HG02588 (cell line): ENCODE measurements at regions not wholly inside any gene's neighbourhood (a gene's known extent, or its start where the extent isn't known, plus 50 kb on each side); places are given as distances from the start of the nearest gene placed in this dataset.

ENCODE experiments used
- ATAC-seq: cut with Tn5 transposase; IDR thresholded peaks from one replicate; pipeline ENCODE4 v1.9.1; 2021; ENCODE audit warnings: mild to moderate bottlenecking, moderate library complexity; ENCODE audit not compliant: unreplicated experiment

DNA sequence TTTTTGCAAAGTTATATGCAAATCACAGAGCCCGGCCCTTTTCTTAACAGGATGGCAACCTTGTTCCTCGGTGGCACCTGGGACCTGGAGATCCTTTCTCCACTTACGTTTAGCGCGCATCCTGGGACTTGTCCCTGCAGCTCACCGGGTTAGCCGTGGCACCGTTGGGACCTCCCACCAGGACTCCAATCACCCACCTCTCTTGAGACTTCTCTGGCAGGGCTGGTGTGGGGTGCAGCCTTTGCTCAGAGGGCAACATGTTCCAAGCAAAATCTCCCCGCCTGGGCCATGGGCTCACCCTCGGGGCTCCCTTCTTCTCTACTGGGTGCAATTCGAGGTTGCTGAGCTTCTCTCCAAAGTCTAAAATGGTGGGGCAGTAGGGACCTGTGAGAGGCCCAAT lies 211.9 kb upstream of the UMPS start:
- ATAC-seq: no peak

DNA sequence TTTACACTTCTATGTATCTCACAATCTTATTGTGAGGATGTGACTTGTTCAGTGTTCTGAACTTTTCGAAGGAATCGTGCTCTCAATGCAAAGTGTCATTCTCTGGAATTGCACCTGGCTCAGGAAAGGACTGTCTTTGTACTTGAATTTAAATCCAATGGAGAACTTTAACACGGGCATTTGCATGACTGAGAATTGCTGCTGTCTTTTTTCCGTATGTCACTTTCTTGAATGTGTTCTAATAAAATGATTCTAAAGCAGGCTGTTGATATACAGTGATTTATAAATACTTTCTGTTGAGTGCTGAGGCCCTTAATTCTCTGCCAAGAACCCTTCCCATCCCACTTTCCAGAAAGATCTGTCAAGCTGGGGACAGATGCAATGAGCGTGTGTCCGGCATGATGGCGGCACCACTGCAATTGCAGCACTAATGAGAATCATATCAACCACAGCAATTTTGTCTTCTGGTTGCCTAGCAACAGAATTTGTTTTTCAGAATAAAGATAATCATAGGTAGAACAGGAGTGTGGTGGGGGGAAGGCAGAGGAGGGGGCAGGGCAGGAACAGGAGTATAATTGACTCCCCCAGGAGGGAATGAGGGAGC lies 210.6 kb upstream of the UMPS start:
- ATAC-seq: no peak

DNA sequence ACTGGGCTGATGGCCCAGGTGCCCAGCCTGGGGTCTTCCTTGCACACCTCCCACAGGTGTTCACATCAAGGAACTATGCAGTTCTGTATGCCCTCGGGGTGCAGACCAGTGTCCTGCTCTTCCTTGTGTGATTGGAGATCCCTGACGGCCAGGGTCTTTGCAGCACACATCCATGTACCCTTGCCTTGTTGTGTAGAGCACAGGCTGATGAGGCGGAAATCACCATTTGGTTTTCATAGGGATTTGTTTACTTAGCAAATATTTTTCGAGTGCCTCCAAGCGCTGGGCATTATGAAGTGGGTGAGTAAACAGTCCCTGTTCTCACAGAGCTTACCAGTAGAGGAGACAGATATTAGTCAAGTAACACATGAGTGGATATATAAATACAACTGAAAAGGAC lies 209.3 kb upstream of the UMPS start:
- no peak for ATAC-seq

DNA sequence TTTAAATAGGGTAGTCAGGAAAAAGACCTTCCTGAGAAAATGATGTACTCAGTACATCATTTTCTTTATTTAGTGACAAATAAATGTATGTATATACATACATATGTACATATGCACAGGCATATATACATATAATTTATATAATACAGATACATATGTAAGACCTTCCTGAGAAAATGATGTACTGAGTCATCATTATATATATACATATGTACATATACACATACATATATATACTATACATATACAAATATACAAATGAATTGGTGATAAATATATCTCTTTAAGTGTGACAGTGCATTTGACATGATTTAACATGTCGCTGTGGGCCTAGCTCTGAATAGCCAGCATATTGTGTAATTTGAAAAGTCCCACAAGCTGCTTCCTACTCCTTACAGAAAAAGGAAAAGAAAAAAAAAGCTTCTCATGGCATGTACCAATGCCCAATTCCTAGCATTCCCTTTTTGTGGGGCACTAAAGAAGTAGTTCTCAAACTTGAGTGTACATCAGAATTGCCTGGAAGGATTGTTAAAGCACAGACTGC lies 208.1 kb upstream of the UMPS start:
- ATAC-seq: no peak

DNA sequence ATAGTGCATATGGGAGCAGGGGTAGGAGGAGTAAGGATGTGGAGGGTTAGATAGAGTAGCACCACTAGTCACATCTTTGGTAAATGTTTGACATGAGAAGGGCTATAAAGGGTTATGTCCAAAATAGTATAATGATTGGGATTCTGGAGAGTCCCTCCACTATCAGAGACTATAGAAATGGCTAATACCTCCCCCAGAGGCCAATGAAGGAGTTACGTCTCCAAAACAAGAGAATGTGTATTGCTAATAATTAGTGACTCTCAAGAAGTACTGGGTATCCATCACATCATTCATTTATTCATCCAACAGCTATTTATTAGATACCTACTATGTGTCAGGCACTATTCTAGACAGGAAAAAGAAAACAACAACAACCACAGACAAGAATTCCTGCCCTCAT lies 203.7 kb upstream of the UMPS start:
- ATAC-seq: no peak

DNA sequence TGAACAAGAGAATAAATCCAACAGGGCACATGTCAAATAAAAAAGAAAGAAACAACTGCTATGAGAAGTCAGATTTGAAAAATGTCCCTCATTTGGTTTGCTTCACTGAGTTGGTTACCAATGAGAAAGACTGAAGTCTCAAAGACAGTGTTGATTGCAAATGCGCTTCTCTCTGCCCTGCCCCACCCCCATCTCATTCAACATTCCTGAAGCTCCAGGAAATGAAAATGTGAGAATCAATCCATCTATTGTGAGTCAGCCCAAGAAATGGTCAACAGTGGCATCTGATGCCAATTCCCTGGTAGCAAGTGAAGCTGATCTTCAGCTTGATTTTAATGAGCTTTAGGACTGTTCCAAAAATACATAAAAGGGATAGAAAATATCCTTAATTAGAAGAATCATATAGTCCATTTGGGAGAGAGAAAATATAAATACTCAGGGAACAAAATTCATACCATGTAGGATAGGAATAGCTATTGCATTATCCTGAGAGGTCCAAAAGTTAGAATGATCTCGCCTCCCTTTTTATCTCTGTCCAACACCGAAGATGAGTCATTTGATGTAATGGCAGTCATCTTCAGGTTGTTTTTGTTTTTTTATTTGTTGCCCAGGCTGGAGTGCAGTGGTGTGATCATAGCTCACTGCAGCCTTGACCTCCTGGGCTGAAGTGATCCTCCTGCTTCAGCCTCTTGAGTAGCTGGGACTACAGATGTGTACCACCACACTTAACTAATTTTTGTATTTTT lies 200.3 kb upstream of the UMPS start:
- ATAC-seq: no peak

DNA sequence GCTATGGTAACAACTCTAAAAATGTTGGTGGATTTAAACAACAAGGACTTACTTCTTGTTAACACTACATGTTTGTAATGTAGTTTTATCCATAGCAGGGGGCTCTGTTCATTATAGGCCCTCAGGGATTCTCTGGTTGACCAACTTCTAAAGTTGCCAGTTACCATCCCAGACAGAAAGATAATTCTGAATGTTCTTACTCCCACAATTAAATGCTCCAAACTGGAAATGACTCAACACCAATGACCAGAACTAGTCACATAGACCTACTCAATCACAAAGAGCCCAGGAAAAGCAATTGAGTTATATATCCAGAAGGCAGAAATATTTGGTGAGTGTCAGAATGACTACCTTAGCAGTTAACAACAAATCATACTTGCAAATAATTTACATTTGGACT lies 199.3 kb upstream of the UMPS start:
- no peak for ATAC-seq

DNA sequence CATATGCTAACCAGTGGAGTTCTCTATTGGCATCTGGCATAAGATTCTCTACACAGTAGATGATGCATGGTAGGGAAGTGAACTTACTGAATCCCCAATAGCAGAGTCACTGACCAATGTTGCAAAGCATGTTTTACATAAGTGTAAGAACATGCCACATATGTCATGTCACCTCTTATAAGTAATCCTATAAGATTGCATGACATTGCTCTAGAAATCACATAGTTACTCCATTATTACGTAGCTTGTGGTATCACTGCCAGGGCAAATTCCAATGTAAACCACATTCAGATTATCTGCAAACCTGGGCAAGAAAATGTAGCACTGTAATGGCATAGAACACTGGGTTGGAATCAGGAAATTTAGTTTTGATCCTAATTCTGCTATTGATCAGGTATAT lies 198.2 kb upstream of the UMPS start:
- ATAC-seq: no peak

DNA sequence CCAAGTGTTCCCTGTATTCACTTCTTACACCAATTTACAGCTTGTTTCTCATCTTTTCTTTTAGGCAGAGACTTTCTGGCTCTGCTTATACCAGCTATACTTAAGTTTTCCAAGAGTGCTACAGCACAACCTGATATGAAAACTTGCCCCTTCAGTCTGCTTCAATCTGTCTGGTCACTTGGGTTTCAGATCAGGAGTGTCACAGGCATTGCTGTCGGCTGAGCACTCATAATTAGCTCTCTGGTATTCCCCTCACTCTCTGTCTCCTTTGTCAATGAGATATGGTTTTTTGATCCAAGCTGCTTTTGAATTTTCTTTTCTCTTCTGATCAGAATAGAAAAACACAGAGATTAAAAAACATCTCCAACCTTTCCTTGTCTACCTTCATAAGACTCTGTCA lies 194.9 kb upstream of the UMPS start:
- ATAC-seq: no peak

DNA sequence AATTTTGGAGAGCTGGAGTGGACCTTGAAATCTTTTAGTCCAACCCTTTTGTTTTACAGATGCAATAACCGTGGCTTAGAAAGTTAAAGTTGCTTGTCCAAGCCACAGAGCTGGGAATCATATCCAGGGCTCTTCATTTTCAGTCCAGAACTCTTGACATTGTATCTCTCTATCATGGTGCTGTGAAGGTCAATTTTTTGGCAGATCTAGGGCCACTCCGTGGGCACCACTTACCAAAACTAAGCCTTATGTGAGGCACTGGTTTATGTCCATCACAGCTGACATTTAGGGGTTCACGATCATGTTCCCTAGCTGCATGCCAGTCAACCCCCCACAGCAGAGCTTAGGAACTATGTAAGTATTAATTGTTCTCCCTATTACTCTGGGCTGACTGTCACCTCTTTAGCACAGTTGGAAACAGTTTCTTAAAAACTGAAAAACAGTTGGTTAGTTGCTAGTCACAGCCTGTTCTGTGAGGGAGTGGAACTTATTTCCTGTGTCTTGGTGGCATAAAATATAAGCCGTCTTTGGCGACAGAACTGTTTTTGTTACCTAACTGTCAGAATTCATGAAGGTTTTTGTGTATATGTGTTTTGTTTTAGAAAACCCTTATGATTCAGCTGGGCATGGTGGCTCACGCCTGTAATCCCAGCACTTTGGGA lies 189.6 kb upstream of the UMPS start:
- no peak for ATAC-seq

DNA sequence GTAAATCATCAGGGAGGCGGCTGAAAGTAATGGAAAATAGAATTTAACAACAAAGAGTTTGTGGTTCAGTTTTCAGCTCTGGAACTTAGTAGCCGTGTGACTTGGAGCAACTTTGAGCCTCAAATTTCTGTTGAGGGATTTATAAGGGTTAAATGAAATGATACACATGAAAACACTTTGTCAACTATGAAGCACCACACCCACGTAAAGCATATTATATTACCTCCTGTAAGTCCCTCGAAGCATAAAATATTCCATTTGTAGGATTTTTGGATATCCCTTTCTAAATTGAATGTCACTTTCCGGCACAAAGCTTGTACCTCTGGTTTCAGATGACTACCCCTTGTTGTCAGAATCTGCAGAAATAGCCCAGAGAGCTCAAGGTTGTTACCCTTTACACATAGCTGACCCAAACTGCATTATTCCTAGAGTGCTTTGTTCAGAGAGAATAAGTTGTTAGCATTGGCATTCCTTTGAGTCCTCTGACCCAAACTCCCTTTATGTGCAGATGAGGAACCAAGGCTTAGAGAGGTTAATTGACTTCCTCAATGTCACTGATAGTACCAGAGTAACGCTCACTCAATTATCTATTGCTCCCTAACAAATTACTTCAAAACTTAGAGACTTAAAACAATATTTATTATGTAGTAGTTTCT lies 187.9 kb upstream of the UMPS start:
- no peak for ATAC-seq

DNA sequence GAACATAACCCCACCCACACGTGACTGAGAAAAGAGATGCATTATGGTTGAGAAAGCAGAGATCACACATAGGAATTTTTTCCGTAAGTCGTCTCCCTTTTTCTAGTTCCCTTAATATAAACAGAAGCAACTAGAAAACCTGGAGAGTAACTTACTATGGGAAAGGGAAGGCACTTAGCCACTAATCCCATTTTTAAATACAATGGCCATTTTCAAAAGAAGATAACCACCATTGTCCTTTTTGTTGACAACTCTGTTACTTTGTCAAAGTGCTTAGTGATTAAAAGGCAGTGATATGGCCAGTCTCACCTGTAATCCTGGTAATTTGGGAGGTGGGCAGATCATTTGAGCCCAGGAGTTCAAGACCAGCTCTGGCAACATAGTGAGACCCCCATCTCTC lies 184.4 kb upstream of the UMPS start:
- no peak for ATAC-seq

DNA sequence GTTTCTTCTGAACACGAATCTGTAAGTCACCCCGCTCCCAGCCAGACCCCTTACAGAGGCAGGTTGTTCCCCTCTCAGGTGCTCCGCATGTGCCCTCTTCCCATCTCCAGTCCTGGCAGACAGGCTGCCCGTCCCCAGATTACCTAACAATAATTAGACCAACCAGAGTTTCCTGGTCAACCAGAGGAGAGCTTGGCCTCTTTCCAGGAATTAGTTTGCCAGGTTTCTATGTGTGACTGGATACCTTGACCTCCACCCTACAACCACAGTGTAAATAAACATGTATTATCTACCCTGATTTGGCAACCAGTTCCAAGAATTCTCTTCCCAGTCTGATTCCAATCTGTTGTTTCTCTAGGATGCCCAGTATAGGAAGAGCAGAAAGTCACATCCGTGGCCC lies 178.0 kb upstream of the UMPS start:
- ATAC-seq: no peak

DNA sequence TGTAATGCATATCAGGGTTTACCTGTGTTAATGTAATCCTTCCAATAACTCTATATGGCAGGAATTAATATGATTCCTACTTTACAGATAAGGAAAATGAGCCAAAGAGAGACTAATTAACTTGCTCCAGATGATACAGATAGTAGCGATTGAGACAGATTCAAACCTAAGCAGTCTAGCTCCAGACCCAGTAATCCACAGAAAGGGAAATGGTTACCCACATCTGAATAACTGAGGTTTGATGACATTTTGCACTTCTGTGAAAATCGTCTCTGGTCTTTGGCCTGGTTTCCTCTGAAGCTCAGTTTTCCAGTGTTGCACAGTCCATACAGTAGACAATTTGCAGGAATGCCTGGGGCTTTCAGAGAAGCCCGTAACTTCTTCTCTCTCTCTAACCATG lies 177.1 kb upstream of the UMPS start:
- no peak for ATAC-seq

DNA sequence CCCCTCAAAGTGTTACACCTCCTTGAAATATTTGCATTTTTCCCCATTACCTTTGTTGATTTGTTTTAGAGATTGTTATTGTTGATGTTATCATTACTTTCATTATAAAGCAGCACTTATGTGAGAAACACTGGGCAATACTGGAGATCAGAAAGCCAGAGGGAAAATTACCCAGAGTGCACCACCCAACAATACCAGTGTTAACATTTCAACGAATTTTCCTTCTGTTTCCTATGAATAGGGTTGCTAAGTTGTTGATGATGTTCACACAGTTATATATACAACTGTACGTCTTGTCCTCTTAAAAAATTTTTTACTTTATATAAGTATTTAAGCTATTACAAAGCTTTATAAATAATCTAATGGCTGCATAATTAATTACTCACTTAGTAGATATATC lies 173.6 kb upstream of the UMPS start:
- ATAC-seq: no peak

DNA sequence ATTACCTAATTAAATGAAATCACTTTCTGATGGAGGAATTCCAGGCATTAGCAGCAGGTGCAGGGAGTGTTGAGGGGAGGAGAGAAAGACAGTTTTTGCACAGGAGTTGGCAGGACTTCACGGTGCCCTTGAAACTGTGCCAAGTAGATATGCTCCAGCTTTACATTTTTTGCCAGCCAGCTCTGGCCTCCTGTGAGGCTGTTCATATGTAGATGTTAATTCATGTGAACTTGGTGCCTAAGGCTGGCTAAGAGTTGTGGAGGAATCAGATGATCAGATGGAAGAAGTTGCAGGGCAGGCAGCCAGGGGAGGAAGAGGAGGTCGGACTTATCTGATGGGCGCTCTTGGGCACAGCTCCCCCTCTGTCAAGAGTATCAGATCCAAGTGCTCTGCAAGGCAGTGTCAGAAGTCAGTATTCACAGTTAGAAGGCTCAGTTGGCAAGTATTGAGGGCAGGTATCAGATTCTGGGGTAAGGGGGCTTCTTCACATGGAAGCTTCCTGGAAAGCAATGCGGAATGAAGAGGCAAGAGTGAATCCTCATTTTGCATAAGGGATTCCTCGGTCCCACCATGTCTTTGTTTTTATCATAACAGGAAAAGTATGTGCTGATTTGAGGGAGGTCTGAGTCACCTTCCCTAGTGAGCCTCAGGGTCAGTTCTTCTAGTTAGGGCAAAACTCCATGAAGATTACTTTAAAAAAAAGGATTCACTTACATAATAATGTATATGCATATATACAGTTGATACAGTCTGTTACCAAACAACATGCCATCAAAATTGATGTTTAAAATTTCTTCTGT lies 172.6 kb upstream of the UMPS start:
- ATAC-seq: no peak

DNA sequence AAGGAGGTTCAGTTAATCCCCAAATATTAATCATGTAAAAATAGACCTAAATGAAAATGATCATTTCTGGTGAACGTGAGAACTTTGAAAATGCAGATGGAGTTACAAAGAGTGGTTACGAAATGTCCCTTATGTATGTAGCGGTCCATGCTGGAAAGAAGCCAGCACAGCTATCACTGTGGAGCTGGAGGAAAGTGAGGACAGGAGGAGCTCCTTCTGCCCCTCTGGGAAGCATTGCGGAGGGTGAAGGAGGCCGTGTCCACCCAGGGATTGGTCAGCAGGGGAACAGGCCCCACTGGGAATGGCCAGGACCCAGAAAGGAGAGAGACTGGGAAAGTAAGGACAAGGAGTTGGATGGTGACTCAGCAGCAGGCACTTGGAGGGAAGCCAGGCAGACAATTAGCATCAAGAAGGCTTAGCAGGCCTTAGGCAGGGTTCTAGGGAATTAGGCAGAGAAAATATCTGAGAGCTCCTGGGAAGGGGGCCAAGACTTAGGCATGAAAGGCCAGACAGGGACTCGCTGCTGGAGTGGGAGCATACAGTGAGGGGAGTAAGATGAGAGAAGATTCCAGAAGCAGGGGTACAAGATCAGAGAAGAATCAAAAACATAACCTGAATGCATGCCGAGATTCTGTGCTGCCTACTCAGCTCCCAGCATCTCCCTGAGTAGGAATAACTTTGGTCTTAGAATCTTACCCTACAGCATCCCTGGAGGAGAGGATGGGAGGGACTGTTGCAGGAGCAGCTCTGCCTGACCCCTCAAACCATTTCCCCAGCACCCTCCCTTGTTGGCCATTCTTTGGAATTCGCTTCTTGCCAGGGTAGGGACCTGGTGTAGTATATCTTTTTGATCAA lies 171.0 kb upstream of the UMPS start:
- no peak for ATAC-seq

DNA sequence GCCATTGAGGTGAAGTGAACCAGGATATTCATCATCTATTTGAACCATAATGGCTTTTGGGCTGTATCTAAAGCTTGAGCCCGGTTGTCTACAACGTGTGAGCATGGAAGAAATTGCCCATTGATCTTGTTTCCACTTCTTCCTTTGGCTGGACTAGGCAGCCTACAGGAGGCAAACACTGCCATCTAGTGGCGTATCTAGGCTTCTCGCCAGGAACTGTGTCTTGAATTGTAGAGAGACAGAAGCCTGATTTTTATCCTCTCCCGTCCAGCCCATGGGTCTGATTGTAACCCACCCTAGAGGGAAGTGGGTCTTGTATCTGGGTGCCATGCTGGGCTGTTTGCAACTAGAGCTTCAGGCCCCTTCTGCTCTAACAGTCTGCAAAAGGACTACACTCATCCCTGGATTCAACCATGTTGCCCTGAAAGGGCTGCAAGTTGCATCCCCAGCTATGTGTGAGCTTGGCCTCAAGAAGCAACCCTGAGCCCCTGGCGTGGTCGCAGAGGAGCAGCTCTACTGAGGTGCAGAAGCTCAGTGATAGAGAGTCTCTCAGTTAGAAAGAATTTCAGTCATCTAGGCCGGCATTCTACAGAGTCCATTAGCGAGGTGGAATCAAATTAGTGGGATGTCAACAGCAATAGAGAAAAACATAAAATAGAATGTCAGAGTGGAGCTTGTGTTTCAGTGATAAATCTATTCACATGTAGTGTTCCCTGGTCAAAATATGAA lies 170.2 kb upstream of the UMPS start:
- ATAC-seq: no peak

DNA sequence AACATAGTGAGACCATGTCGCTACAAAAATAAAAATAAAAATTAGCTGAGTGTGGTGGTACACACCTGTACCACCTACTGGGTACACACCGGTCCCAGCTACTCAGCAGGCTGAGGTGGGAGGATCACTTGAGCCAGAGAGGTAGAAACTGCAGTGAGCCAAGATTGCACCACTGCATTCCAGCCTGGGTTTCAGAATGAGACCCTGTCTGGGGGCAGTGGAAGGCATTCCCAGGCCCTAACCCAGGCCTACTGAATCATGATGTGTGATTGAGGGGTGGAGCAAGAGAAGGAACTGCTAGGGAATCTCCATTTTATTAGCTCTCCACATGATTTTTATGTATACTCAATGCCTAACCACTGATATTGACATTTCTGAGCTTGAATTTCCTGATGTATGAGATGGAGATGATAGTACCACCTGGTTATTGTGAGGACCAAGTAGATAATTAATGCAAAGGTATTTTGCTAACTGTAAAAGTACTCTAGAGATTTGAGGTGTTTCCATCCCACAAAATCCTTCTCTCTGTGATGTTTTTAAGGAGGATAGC lies 169.5 kb upstream of the UMPS start:
- no peak for ATAC-seq
